ENCODE measurements at regions not wholly inside any gene's neighbourhood (a gene's known extent, or its start where the extent isn't known, plus 50 kb on each side); places are given as distances from the start of the nearest gene placed in this dataset.

DNA sequence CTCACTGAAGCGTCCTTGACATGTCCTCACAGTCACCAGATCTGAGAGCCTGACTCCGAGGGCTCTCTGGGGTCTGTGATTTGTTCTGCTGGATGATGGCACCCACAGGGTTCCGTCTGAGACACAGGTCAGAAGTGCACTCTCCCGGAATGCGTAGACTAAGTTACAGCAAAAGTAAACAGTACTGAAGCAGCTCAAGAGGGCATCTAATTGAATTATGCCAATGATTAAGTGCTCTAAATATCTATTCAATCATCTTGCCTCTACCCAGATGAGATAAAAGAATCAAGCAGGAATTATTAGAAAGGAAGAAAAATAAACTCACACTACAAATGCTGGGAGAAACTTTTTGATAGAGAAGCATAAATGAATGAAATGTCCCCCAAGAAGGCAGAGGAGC is 544.1 kb downstream of the SOX11 start:
- no peak for TF ChIP-seq CTCF (IDR thresholded peaks at IDR 0.05)
- ATAC-seq (ENCODE audit: insufficient number of reproducible peaks, low FRiP score, low read depth) (no peak), DNase-seq (ENCODE audit: low spot score) (no peak)
- Histone ChIP-seq H3K36me3 (no peaks in the 10 kb centered on the region), H3K4me1 (ENCODE audit: control insufficient read depth in 1 of 2, low read depth in 2 of 2) (no peaks in the 10 kb centered on the region), H3K4me3 (no peak overlapping the region), H3K9me3 (no peaks in the 10 kb centered on the region), H3K27me3 (replicated peaks; ENCODE audit: insufficient read depth) (no peaks in the 10 kb centered on the region), H3K27ac (no peak overlapping the region)

DNA sequence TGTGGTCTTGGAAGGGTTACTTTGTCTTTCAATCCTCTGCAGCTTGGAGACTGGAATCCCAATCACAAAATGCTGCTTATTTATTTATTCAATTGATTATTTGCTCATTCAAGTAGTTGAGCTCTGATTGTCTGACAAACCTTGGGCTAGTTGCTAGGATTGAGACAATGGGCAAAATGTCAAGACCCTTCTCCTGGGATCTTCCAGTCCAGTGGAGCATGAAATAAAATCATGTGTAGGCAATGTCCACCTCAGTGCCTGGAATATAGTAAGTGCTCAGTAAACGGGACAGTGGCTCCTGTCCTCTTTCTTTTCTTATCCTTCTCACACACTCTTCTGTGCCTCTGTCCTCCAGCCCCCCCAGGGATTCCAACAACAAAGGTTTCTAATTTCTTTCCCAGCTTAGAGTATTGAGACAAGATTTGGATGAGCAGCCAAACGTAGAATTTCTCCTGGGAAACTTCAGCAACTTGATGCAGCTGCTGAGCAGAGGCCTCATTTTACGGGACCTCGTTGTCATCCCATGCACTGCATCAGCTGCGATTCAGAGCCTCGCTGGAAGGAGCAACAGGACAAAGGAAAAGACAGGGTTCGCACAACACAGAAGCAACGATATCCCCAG is 545.0 kb downstream of the SOX11 start:
- no peak for TF ChIP-seq CTCF (IDR thresholded peaks at IDR 0.05)
- Histone ChIP-seq H3K4me1 (ENCODE audit: control insufficient read depth in 1 of 2, low read depth in 2 of 2) (no peaks in the 10 kb centered on the region), H3K36me3 (no peaks in the 10 kb centered on the region), H3K27me3 (replicated peaks; ENCODE audit: insufficient read depth) (no peaks in the 10 kb centered on the region), H3K4me3 (no peak overlapping the region), H3K9me3 (no peaks in the 10 kb centered on the region), H3K27ac (no peak overlapping the region)
- DNase-seq (ENCODE audit: low spot score) (no peak), ATAC-seq (ENCODE audit: insufficient number of reproducible peaks, low FRiP score, low read depth) (no peak)

DNA sequence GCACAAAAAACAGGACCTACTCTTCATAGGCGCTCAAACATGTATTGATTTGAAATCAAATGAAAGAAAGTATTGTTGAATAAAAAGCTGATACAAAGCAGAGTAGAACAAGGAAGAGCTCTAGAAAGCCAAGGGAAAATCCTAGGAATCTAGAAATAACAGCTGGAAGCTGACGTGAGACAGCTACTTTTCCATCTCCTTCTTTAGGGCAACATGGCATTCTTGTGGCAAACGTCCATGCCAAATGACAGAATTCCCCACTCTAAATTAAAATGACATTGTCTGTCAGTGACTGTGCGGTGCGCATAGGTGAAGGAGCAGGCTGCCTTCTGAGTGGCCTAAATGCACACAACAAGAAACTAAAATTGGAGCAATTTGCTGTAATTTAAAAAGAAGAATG is 557.4 kb downstream of the SOX11 start:
- DNase-seq (ENCODE audit: low spot score) (no peak), ATAC-seq (ENCODE audit: insufficient number of reproducible peaks, low FRiP score, low read depth) (no peak)
- Histone ChIP-seq H3K27me3 (replicated peaks; ENCODE audit: insufficient read depth) (no peaks in the 10 kb centered on the region), H3K9me3 (no peaks in the 10 kb centered on the region), H3K4me1 (ENCODE audit: control insufficient read depth in 1 of 2, low read depth in 2 of 2) (no peaks in the 10 kb centered on the region), H3K4me3 (no peak overlapping the region), H3K27ac (no peak overlapping the region), H3K36me3 (no peaks in the 10 kb centered on the region)
- TF ChIP-seq CTCF (IDR thresholded peaks at IDR 0.05) = no peak

- TF ChIP-seq CTCF (IDR thresholded peaks at IDR 0.05) = no peak
- no peak for DNase-seq (ENCODE audit: low spot score)
- no peaks in the 10 kb centered on the region for H3K9me3 ChIP-seq
- H3K27me3 ChIP-seq (replicated peaks; ENCODE audit: insufficient read depth) = no peaks in the 10 kb centered on the region
- no peaks in the 10 kb centered on the region for H3K36me3 ChIP-seq
- ATAC-seq (ENCODE audit: insufficient number of reproducible peaks, low FRiP score, low read depth) = no peak
- H3K27ac ChIP-seq = no peak overlapping the region
- H3K4me1 ChIP-seq (ENCODE audit: control insufficient read depth in 1 of 2, low read depth in 2 of 2) = no peaks in the 10 kb centered on the region
- no peak overlapping the region for H3K4me3 ChIP-seq
Observed at GRCh38 chr2:6254441-6254840, 562.3 kb downstream of the SOX11 start.

DNA sequence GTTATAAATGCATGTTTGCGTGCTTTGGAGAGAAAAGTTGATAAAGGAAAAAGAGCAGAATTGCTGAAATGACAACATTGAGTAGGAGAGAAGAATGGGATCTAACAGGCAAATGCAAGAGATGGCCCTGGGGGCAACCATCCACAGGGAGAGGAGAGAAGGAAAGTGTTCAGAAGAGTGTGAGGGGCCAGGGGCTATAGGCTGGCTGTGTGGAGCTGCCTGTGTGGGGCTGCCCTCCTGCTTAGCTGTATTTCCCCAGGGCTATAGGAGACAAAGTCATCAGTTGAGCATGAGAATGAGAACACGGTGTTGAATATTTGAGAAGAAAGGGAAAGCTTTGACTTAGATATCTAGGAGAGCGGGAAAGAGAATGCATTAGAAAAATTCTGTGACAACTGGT is 572.0 kb downstream of the SOX11 start:
- H3K4me1 ChIP-seq (ENCODE audit: control insufficient read depth in 1 of 2, low read depth in 2 of 2) = no peaks in the 10 kb centered on the region
- no peak overlapping the region for H3K4me3 ChIP-seq
- DNase-seq (ENCODE audit: low spot score) (no peak), ATAC-seq (ENCODE audit: insufficient number of reproducible peaks, low FRiP score, low read depth) (no peak)
- no peak overlapping the region for H3K27ac ChIP-seq
- no peak for TF ChIP-seq CTCF (IDR thresholded peaks at IDR 0.05)
- no peaks in the 10 kb centered on the region for H3K27me3 ChIP-seq (replicated peaks; ENCODE audit: insufficient read depth)
- H3K9me3 ChIP-seq = no peaks in the 10 kb centered on the region
- no peaks in the 10 kb centered on the region for H3K36me3 ChIP-seq
